ENCODE measurements at regions not wholly inside any gene's neighbourhood (a gene's known extent, or its start where the extent isn't known, plus 50 kb on each side); places are given as distances from the start of the nearest gene placed in this dataset.
"Not testable (repeated sequence)": the region's sequence is repeated elsewhere in the genome, so short reads cannot be mapped to it uniquely, and the experiment has no call there.

DNA sequence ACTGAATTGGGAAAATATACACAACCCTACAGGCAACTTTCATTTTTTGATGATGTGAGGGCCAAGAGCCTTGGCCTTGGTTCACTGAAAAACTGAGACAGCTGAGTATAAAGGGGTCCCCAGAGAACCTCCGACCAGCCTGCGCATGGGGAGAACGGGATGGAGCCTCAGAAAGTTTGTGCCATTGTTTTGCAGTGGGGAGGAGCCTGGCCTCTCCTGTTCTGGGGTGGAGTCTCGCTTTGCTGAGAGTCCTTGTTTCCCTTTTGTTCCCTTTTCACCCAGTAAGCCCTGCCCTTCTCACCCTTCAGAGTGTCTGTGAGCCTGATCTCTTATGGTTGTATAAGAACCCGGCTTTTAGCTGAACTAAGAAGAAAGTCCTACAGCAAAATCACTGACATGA lies 193.2 kb upstream of the AKR1E2 start:
- DNase-seq: no peak

DNA sequence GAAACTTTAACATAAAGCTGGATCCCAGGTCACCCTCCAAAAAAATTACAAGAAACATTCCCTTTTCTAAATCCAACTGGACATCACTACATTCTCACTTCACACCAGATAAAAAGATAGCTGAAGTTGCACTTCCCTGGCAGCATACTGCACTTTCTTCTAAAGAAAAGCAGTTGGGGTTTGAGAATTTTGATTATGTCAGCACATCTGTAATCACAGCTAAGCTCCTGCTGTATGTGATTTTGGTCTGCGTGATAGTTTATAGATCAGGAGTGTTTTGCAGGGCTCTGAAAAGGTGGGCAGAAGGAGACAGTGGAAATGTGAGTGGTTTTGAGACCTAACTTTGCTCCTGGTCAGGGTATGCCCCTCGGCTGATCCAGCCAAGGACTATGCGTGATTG lies 199.1 kb upstream of the AKR1E2 start:
- no peak for DNase-seq

DNA sequence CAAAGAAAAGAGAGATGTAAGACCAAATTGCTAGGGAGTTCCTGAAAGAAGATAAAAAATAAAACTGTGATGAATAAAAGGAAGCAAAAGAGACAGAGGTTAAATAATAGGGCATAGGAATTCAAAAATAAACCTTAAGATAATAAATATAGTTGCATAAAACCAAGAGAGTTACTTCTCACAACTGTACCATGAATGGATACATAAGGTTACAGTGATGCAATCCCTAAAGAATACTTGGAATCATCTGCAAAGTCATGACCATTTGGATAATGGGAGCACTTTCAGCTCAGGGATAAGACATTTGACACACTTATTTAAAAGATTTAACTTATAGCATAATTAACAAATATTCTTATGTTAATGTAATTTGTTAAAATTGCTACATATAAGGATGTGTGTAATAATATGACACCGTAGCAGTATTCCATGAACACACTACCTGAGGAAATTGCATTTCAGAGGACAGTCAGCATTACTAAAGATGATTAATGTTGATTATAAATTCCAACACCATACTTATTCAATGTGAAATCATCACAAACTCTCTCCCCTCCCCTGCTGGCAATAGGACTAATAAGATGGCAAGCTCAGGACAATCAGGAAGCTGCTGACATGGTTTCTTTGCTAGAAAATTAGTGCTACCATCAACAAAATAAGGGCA lies 202.1 kb upstream of the AKR1E2 start:
- no peak for DNase-seq

DNA sequence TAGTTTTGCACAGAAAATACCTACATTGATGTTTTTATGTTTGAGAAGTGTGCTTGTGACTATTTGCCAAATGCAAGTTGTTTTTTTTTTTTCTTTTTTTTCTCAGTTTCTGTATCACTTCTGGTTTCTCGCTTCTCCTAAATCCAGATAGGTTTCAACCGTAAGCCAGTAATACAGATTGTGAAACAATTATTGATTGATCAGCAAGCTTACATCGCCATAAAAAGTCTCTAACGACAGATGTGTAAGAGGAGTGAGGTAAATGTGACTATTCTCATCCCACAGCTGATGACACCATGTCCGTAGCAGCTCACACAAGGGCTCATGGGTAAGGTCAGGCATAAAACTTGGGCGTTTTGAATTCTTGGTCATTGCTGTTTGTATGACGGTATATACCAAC lies 202.8 kb upstream of the AKR1E2 start:
- no peak for DNase-seq

DNA sequence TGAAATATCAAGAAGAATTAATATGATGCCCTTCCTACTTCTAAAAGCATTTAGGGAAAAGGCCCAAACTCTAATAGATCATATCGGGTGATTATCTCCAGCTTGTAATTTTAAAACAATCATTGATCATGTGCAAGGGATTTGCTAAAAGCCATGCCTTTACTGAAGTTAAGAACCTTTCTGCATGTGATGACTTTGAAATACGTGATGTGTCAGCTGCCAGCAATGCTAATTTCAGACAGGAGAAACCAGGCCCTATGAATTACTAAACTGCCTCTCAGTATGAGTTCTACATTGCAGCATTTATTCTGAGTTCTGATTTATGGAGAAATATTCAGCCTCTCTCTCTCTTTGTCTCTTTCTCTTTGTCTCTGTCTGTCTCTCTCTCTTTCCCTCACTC lies 203.6 kb upstream of the AKR1E2 start:
- no peak for DNase-seq

DNA sequence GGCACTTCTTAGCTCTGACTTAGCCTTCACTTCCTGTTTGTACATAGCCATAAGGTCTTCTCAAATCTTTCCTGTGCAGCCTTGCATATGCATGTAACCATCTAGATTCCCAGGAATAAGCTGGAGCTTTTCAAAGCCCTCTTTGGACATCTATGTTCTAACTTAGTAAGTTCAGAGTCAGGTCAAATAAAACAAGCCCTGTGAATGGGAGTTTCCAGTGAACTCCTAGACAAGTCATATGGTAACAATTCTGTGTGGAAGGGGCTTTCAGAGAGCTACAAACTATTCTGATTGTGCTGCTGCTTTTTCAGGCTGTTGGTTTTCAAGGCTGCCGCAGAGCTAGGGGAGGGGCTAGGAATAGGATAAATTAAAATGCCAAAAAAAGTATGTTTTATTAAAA lies 208.4 kb upstream of the AKR1E2 start:
- no peak for DNase-seq

DNA sequence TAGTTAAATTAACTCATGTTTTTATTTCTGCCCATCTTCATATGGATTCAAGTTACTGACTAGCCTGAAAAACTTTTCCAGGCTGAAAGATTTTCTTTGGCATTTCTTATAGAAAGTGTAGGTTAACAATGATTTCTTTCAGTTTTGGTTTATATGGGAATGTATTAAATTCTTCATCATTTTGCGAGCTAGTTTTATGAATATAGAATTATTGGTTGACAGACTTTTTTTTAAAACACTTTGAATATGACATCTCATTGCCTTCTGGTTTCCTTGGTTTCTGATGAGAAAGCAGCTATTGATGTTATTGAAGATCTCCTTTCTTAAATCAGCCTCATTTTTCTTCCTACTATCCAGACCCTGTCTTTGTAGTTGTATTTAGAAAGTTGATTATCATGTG lies 211.0 kb upstream of the AKR1E2 start:
- no peak for DNase-seq

DNA sequence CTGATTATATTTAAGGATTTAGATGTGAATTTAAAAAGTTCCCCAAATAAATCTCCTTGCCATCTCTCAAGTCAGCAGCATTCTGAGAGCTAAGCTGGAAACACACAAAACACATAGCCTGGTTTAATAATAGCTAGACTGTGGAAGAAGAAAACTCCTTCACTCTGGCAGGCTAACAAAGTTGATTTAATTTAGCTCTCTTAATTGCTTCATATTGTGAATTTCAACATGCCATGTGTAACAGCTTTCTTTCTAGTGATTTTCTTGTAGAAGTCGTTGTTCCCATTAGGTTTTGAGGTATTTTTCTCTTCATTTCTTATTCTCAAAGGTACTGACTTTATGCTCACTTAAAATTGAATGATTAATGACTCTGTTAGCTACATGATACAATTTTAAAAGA lies 216.8 kb upstream of the AKR1E2 start:
- DNase-seq: no peak

- DNase-seq: no peak
Observed at GRCh38 chr10:4607681-4608080, 218.3 kb upstream of the AKR1E2 start.

GRCh38 chr10:4606856-4607636 lies 219.0 kb upstream of the AKR1E2 start:
- DNase-seq: no peak

- no peak for DNase-seq
Observed at GRCh38 chr10:4602764-4603491, 223.1 kb upstream of the AKR1E2 start.

- DNase-seq: no peak
Observed at GRCh38 chr10:4599471-4599870, 226.5 kb upstream of the AKR1E2 start.

DNA sequence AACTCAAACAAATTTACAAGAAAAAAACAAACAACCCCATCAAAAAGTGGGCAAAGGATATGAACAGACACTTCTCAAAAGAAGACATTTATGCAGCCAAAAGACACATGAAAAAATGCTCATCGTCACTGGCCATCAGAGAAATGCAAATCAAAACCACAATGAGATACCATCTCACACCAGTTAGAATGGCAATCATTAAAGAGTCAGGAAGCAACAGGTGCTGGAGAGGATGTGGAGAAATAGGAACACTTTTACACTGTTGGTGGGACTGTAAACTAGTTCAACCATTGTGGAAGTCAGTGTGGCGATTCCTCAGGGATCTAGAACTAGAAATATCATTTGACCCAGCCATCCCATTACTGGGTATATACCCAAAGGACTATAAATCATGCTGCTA lies 228.1 kb upstream of the AKR1E2 start:
- DNase-seq: not testable (repeated sequence)

GRCh38 chr10:4596951-4597350 lies 229.1 kb upstream of the AKR1E2 start:
- no peak for DNase-seq

- DNase-seq: no peak
Observed at GRCh38 chr10:4595719-4596319, 230.2 kb upstream of the AKR1E2 start.

DNA sequence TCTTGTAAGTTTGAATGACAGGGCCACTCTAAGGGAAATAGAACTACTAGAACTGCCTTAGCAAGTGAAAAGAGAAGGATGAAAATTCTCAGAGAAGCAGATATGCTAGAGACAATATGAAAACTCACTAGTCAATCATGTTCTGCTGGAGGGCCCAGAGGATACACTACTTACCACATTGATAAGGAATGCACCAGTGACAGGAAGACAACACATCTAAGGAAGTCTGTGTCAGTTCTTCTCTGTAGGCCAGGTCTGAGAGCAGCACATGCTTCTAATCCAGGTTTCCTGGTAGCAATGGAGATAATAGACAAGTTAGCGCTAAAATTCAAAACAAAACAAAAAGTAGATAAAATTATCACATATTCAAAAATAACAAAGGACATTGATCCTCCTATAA lies 235.2 kb upstream of the AKR1E2 start:
- DNase-seq: no peak

DNA sequence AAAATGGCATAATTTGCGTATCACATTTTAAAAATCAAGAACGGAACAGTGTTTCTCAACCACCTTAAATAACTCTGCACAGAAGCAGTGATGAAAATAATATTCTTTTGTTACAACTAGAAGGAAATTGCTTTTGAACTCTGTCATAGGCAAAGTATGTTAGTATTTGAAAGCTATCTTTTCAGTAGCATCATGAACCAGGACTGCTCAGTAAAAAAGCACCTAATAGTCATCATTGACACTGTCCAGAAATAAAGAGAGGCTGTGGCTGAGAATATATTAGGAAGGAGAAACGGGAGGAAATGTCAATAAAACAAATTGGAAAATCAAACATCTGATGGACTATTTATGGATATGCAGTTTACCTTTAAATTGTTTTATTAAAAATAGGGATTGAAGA lies 237.2 kb upstream of the AKR1E2 start:
- no peak for DNase-seq

GRCh38 chr10:4587466-4587865 lies 238.5 kb upstream of the AKR1E2 start:
- DNase-seq: no peak

DNA sequence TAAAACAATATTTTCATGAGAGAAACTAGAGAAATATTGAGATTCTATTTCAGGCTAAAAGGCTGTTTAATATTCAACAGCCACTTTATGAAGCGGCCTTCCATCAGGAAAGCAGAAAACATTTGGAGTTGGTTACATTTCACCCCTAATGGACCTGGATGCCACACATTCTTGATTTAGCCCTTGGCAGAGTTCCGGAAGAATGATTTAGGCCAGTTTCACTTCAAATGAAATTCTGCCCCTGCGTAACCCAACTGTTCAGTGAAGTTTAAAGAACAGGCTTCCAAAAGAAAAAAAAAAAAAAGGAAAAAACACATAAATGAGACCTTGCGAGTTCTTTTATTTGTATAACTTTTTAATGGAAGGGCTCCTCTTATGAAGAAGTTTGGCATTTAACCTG lies 239.2 kb upstream of the AKR1E2 start:
- DNase-seq: no peak

DNA sequence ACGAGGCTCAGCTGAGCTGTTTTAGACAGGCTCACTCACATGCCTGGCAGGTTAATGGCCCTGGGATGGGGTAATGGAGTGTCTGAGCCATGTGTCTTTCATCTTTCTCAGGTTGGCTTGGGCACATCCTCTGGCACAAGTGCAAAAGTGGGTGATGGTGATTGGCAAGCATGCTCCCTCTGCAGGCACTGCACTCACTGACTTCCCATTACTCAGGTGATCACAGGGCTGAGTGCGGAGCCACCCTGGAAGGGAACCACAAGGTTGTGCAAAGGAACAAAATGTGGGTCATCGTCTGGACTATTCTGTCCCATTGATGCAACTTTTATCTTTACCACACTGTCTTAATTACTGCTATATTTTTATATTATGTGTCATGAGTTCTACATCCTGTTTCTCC lies 244.1 kb upstream of the AKR1E2 start:
- no peak for DNase-seq

DNA sequence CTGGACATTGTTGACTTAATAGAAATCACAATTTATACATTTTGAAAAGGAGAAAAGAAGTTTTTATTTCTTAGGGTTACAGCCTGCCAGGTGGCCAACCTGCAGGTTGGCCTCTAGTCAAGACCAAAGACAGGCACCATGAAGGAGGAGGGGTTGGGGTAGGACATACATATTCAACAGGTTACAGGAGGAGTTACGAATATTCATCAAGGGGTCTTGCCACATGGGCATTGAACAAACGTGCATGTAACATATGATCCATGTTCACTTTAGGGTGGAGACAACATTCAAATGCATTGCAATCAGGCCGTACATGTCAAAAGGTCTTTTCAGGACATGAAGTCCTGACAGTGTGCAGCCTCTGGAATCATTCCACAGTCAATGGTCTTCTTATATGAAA lies 246.2 kb upstream of the AKR1E2 start:
- DNase-seq: no peak

- no peak for DNase-seq
Observed at GRCh38 chr10:4576206-4576605, 249.8 kb upstream of the AKR1E2 start.

- no peak for DNase-seq
Observed at GRCh38 chr10:4569151-4569550, 256.9 kb upstream of the AKR1E2 start.

GRCh38 chr10:4568731-4569130 lies 257.3 kb upstream of the AKR1E2 start:
- no peak for DNase-seq
